ENCODE measurements at regions not wholly inside any gene's neighbourhood (a gene's known extent, or its start where the extent isn't known, plus 50 kb on each side); places are given as distances from the start of the nearest gene placed in this dataset.

DNA sequence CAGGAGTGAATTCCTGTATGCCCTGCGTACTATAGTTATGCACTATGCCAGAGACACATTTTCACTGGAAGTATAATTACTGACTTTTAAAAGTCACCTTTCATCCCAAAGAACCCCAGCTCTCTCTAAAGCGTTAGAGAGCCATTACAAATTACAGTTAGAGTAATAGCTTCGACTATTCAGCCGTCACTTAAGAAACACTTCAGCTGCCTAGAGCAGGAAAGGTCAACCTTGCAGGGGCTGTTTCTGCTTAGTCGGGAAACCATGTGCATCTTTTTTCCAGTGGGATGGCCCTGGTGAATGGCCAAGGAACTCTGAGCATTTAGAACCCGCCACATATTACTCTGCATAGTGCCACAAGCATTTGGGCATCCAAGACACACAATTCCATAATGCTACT lies 235.9 kb downstream of the ARRDC4 start:
- no peak for DNase-seq (ENCODE audit: low read depth, low spot score)

DNA sequence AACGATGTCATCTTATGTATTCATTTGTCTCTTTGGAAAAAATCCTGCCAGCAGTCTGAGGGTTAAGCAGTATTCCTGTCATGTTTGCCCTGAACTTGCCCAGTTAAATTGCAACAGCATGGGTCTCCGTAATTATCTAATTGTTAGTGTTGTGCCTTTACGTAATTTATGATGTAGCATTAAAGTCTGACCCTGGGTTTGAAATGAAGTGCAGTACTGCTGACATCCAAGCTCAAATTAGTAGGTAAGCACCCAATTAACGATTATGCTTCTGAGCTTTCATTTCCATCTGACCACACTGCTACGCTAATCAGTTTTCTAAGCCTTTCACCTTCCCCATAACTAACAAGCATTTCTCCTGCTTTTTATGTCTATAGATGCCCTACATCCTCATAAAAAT lies 241.8 kb downstream of the ARRDC4 start:
- DNase-seq (ENCODE audit: low read depth, low spot score): no peak

DNA sequence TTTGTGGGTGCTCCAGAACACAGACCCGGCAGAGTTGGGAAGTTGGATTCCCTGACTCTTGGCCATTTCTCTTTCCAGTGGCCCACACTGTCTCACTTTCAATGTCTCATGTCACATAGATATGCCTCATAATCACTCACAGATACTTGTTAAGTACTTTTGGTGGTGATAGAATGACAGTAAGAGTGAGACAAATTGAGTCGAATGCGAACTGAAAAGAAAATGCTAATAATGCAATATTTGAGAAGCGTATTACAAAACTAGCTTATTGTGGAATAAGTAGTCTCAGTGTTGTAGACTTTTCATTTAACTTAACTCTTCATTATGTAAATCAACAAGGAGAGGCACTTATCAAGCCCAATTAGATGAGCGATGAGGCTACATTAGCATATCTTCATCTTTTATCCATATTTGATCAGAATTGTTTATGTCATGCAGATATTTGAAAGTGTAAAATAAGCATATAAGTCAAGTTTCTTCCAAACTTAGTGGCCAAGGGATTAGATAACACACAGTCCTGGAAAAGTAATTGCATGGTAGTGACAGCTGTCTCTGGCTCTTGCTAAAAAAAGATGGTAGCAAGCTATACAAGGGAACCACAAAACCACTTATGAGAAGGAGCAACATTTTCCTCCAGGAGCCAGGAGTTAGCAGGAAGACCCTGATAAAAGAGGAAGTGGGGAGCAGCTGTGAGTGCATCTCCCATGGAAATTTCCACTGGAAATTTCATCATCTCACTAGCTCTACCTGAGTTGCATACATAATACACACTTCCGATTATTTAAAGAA lies 243.6 kb downstream of the ARRDC4 start:
- no peak for DNase-seq (ENCODE audit: low read depth, low spot score)

DNA sequence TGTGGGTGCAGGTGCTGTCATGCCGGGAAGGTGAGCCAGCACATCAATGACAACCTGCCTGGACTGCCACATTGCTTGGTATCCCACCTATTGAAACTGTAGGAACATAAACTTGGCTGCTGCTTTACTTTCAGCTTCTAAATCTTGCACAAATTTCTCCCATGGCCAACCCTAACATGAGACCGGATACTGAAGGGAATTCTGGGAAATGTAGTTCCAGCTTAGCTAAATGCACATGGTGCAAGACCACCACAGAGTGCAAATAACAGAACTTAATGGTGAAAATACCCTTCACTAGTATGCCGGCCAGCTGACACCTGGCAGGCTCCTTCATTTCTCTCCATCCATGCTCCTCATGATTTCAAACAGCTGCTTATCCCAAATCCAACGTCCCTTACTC lies 247.4 kb downstream of the ARRDC4 start:
- no peak for DNase-seq (ENCODE audit: low read depth, low spot score)

DNA sequence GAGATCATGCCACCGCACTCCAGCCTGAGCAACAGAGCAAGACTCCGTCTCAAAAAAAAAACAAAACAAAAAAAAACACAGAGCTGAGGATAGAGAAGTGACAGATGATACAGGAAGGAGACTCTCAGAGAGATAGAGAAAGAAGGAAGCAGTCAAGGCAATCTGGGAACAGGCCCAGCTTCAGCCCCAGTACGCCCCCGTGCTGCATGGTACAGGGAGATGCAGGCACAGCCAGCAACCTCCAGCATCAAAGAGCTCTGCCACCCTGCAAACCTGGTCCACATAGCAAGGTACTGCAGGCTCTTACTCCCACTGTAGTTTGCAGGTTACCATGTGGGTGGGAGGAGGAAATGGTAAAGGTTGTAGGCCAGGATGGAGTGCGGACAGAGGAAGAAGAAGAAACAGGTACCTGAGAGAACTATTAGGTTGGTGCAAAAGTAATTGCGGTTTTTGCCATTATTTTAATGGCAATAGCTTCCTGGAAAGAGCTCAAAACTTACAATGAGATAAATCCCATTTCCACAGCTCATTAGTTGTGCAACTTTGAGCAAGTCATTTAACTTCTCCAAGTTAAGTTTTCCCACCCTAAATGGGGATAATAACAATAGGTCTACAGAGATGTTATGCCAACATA lies 253.0 kb downstream of the ARRDC4 start:
- no peak for DNase-seq (ENCODE audit: low read depth, low spot score)

DNA sequence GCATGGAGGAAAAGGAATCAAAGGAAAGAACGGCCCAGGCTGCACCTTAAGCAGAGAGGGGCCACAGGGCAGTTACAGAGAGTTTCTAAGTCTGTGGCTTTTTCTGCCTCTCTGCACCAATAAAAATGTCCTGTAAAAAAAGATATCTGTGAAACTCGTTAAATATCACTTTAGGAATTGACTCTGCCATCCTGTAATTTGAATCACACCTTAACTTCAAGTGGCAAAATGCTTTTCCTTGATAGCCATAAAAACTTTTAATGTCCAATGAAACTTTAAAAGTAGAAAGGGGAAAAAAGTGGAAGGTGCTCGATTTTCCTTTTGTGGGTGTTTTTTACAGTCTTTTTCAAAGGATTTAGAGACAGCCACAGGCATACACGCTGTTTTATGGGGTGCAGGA lies 255.7 kb downstream of the ARRDC4 start:
- DNase-seq (ENCODE audit: low read depth, low spot score): no peak

DNA sequence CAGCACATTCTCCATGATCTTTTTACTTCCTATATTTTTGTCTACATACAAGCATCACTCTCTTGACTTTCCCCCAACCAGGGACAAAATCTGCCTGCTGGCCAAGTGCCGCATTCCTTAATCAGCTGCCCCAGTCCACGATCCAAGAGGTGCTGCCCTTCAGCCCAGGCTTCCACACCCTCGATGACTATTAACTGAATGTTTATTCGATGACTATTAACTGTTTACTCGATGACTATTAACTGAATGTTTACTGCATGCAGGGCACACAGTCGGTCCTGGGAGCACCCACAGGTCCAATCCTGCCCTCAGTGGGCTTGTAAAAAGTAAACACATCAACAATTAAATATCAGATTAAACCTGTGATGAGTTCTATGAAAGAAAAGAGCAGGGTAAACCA lies 256.9 kb downstream of the ARRDC4 start:
- DNase-seq (ENCODE audit: low read depth, low spot score): no peak

DNA sequence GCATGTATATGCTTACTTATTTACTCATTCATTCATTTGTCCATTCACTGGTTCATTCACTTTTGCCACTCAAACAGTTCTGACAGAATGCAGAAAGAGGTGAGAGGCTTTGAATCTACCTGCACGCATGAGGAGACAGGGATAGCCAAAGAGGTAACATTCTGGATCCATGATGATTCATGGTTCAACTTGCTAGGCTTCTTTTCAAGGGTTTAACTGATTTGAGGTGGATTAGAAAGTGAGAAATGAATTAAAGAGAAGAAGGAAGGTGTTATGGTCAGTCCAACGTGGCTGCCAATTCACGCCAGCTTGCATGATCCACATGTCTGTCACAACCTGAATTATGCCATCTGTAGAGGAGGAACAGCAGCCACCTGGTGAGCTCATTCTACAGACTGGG lies 260.6 kb downstream of the ARRDC4 start:
- DNase-seq (ENCODE audit: low read depth, low spot score): no peak

DNA sequence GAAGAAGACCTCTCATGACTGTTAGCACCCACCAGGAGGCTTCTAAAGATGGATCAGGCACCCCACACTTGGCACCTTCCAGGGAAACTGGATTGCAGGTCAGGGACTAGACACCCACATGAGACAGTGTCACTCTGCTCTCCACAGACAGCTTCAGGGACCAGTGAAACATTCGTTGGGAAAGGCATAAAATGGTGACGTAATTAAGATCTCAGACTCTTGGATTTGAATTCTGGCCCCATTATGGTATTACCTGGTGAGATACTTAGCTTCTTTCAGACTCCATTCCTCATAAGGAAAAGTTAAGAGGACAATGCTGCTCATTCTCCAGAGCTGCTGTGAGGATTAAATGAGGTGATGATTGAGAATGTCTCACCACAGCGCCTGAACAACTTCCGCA lies 261.1 kb downstream of the ARRDC4 start:
- DNase-seq (ENCODE audit: low read depth, low spot score): no peak

DNA sequence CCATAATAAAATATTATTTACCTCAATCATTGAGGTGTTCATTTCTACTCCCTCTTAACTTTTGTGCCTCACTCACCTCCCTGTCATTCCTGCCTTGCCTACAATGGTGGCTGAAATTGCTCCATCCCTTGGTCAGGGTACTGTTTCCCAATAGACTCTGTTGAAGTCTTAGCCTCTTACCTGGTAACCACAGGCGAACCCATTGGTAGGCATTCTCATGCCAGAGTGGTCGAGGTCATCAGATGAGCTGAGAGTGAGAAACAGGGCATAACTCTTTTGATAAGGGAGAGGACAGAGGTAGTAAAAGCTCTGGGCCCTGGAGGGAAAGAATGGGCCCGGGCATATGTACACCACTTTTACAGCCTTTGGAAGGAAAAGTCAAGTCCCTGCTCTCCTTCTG lies 265.6 kb downstream of the ARRDC4 start:
- DNase-seq (ENCODE audit: low read depth, low spot score): no peak

DNA sequence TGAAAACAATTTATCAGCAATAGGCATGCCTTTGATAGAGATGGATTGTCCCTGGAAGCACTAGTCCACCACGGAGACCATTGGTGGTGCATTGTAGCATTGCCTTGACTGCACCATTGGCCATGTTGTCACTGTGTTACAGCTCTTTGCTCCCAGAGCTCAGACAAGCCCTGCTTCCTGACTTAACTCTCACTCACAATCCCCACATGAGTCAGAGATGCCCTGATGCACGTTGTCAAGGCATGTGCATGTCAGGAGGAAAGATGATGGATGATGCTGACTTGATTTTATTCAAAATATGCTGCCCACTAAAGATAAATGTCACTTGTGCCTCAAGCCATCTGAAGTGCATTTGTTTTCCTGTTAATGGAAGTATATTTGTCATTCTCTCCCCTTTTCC lies 266.1 kb downstream of the ARRDC4 start:
- no peak for DNase-seq (ENCODE audit: low read depth, low spot score)

DNA sequence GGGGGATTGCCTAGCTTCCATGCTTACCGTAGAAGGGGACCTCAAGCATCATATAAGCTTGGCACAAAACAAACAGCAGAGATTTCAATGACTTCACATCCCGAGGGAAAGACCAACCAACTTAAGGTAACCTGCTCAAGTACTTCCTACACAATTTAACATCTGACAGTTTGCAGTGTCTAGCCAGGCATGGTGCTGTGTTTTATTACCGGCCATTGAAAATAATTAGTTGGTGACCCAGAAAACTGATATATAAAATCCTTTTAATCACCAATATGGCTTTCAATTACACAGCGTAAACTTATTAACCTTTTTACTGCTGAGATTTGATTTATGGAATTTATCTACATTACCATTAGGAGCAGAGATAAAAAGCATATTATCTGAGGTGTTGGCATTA lies 268.3 kb downstream of the ARRDC4 start:
- no peak for DNase-seq (ENCODE audit: low read depth, low spot score)

DNA sequence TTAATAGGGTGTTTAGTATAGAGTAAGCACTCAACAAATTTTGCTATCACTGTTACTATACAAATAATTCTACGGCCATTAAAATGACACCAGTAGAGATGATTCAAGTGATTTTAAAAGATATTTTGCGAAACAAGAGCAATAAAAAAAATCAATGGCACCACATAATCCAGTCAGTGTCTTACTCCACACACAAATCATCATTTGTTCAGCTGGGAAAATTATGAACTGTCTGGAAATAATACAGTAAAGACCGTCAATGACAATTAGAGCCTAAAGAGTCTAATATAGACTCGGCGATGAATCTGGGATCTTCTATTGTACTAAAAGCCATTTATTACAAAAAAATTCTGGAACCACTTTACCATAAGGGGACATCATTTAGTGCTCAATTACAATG lies 270.5 kb downstream of the ARRDC4 start:
- no peak for DNase-seq (ENCODE audit: low read depth, low spot score)

DNA sequence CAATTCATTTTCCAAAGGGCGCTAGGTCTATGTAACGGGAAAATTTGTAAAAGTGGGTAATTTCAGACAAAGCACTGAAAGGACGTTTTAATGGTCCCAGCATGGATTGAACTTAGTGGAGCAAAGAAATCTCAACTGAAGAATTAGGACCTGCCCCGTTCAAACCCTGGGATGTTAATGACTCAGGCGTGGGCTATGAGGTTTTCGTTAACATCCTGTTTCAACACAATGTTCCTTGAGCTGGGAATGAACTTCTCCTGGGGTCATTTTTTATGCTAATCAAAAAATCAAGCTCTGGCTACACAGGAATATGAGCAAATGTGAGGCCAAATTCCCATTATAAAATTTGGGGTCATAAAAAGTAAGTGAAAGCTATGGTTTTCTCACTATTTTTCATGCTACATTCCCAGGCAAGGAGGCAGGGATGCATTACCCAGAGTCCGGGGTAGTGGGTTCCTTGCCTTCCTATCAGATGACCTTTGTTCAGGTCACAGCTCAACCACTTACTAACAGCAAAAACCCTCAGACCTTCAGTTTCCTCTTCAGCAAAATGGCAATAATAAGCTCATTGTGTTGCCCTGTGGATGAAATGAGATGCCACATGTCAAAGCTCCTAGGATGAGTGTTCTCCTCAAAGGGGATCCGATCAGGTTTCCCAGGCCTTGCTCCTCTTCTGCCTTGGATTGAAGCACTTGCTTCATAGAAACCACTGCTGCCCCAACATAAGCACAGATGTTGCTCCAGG lies 271.4 kb downstream of the ARRDC4 start:
- DNase-seq (ENCODE audit: low read depth, low spot score): no peak

DNA sequence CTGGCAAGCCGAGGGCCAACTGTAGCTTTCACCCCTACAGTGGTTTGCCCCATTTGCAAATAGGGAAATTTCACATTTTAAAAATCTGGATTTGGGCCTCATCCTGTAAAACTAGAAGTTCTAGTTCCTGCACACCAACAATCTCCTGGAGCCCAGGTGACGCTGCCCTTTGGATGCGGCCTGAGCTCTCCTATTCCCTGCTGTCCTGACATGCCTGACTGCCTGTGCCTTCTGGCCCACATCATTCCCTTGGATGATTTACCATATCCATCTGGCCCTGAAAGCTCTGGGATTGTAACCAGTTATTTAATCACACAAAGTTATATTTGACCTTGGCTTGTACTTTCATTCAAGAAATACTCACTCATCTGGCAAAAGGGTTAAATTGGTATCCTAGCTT lies 272.3 kb downstream of the ARRDC4 start:
- DNase-seq (ENCODE audit: low read depth, low spot score): no peak

DNA sequence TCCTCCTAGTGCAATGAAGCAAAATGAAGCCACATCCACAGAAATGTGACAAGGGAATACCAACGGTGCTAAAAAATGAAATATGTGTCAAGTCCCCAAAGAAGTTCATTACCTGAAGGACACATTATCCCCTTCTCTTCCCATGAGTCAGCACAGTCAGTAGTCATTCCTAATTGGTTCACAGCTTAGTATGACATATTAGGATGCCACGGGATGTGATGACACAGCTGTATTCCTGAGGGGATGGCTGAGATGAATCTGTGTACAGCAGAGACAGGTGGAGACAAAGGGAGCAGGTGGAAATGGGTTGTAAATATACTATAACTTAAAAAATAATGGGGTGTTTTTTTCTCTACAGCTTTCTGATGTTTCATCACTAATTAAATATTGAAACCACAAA lies 273.4 kb downstream of the ARRDC4 start:
- no peak for DNase-seq (ENCODE audit: low read depth, low spot score)

DNA sequence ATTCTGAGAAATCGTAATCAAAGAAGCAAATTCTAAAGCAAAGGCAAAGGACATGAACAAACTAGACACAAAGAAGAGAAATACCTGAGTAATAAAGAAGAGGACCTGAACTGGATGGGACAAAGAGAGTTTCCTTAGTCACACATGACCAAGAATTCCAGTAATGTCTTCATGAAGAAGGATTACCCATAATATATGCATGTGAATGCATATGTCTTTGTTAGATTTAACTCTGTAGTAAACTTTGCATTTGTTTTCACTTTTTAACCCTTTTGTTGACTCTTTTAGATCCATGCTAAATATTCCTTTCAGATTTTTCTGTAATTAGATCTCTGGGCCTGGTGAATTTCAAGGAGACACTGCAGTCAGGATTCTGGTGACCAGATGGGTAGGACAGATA lies 279.8 kb downstream of the ARRDC4 start:
- DNase-seq (ENCODE audit: low read depth, low spot score): no peak

DNA sequence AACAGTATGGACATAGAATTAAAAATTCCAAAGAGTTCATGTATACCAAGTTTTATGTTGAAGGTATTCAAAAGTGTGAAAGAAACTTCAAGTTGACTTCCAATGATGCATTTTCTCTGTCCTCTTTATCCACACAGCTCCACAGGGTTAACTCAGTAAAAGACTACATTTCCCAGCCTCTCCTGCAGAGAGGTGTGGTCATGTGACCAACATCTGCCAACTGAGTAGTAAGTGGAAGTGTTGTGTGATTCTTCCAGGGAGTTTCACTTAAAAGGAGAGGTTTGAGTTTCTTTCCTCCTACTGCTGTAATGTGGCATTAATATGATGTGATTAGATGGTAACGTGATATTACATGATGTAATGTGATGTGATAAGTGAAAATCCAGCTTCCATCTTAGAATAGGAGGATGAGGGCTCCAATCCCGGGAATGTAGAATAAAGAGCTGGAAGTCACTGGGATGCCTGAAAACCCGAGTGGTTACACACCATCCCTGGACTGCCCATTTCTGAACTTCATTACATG lies 280.6 kb downstream of the ARRDC4 start:
- DNase-seq (ENCODE audit: low read depth, low spot score): no peak

DNA sequence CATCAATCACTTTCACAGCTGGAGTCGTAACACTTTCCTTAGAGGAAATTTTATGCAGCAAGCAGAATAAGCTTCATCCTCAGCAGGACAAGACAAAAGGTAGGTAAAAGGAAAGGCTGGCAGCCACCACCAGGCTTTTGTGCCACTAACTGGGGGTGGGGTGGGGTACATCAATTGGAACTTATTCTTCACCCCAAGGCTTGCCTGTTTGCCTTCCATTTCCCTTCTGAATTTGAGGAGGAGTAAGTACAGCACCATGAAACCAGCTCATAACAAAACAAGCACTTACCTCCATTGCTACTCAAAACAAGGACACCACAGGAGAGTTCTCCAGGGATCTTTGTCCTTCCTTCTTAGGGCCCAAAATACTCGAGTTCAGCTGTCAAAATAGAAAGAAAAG lies 296.8 kb downstream of the ARRDC4 start:
- no peak for DNase-seq (ENCODE audit: low read depth, low spot score)

DNA sequence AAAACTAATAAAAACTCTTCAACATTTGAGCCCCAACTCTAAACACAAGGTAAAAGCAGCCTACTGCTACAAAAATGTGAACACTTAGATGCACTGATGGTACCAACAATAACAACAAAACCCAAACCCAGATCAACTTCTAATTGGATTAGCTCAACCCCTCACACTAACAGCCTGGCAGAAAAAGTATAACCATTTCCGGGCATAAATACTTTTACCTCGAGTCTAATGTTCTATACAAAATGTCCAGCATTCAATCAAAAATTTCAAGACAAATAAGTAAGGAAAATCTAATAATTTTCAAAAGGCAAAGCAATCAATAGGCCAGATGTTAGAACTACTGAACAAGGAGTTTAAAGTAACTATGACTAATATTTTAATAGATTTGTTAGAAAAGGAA lies 303.3 kb downstream of the ARRDC4 start:
- DNase-seq (ENCODE audit: low read depth, low spot score): no peak

DNA sequence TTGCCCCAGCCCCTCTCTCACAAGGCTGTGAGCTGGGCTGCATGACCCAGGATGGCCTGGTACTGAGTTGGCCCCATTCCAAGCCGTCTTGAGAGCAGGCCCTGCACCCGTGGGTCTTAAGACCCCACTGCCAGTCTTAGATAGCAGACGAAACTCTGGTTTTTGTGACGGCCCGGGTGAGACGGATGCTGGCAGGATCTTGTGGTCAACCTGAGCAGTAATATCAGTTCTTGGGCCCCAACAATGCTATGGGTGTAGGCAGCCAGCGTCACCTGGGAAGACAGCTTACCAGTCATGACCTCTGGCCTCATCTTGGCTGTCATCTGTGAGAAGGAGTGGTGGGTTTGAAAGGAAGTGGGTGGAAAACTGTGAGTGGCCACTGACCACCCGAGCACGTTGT lies 305.8 kb downstream of the ARRDC4 start:
- DNase-seq (ENCODE audit: low read depth, low spot score): no peak

DNA sequence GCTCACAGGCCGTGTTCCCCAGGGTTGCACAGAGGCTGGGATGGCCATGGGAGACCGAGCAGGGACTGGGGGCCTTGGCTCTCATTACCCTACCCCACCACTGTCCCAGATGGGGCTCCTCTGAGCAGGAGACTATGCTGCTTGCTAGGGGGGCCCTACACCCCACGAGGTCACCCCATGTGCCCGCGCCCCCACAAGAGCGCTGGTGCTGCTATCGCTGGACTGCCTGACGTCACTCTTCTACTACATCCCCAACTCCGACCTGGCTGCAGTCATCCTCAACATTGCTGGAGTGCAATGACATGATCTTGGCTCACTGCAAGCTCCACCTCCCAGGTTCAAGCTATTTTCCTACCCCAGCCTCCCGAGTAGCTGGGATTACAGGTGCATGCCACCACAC lies 307.7 kb downstream of the ARRDC4 start:
- no peak for DNase-seq (ENCODE audit: low read depth, low spot score)

DNA sequence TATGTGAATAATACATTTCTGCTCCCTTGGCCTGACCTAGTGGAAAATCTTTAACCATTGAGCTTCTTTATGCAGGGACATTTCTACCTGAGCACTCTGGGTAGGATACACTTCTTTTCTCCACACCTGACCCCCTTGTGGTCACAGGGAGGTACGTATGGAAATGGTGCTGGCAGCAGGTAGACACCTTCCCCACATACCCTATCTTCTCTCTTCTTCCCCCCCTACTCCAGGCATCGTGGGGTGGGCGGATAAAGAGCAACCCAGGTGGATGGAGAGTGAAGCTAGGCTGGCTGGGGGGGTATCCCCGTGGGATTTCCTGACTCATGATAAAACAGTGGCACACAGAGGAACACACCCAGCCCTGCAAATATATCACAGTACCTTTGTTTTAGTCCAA lies 312.1 kb downstream of the ARRDC4 start:
- no peak for DNase-seq (ENCODE audit: low read depth, low spot score)

Data from activated CD4-positive, CD25-positive, alpha-beta regulatory T cell treated with anti-CD3 and anti-CD28 coated beads, Interleukin-2, amount 50 U/mL, for 16 hours (primary cell).